Glutamatergic neuron (in vitro differentiated cells): ENCODE measurements at regions not wholly inside any gene's neighbourhood (a gene's known extent, or its start where the extent isn't known, plus 50 kb on each side); places are given as distances from the start of the nearest gene placed in this dataset.

Experiments
- DNase-seq: peaks from one replicate; pipeline ENCODE4 v3.0.0; 2022
- H3K27ac Mint-ChIP-seq: one replicate; pipeline ENCODE4 v1.8.0; 2020; ENCODE audit warnings: mild to moderate bottlenecking, mixed read lengths, inconsistent platforms; ENCODE audit not compliant: unreplicated experiment
- H3K27me3 Mint-ChIP-seq: one replicate; pipeline ENCODE4 v1.8.0; 2020; ENCODE audit warnings: mild to moderate bottlenecking, moderate library complexity, mixed read lengths, inconsistent platforms; ENCODE audit not compliant: unreplicated experiment
- H3K36me3 Mint-ChIP-seq: one replicate; pipeline ENCODE4 v1.8.0; 2020; ENCODE audit warnings: mild to moderate bottlenecking, mixed read lengths, inconsistent platforms; ENCODE audit not compliant: unreplicated experiment
- H3K4me1 Mint-ChIP-seq: one replicate; pipeline ENCODE4 v1.8.0; 2020; ENCODE audit warnings: mild to moderate bottlenecking, low read depth, mixed read lengths, inconsistent platforms; ENCODE audit not compliant: unreplicated experiment
- H3K4me3 Mint-ChIP-seq: one replicate; pipeline ENCODE4 v1.8.0; 2020; ENCODE audit warnings: mild to moderate bottlenecking, mixed read lengths, inconsistent platforms; ENCODE audit not compliant: unreplicated experiment
- H3K9me3 Mint-ChIP-seq: one replicate; pipeline ENCODE4 v1.8.0; 2020; ENCODE audit warnings: mild to moderate bottlenecking, moderate library complexity, mixed read lengths, inconsistent platforms; ENCODE audit not compliant: unreplicated experiment
- CTCF ChIP-seq: fragments of 200-600 bp; sonication (generic); IDR thresholded peaks from one replicate; pipeline ENCODE4 v1.5.0; 2021; ENCODE audit not compliant: partially characterized antibody, unreplicated experiment

DNA sequence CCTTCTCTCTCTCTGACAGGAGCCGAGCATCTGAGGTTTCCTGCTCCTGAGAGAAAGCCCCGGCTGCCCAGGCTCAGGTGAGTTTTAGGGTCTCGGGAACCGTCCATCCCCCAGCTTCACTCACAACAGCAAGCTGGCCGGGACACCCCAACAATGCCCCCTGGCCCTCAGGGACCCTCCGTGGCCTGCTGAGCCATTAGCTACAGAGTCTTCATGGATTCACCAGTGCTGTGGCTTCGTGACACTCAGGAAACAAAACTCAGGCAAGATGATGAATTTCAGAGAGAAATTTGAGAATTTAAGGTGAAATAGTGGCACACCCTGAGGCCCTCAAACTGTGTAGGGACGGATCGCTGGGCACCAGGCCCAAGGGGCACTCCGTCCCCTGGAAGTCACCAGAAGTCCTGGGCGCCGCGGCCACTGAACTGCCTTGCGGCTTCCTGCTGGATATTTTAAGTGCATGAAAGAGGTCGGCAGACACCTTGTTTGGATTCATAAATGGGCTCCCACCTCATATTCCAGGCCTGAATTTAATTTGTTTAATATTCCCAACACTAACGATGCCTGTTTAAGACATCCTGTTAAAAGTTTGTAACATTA, 368.3 kb upstream of the SALL3 start:
- H3K27ac Mint-ChIP-seq = no peak overlapping the region
- TF ChIP-seq CTCF = no peak
- H3K9me3 Mint-ChIP-seq = peaks cover 5% of the 10 kb centered on the region
- H3K36me3 Mint-ChIP-seq = peaks cover 4% of the 10 kb centered on the region
- H3K4me3 Mint-ChIP-seq = no peak overlapping the region
- no peaks in the 10 kb centered on the region for H3K27me3 Mint-ChIP-seq
- DNase-seq = no peak
- no peaks in the 10 kb centered on the region for H3K4me1 Mint-ChIP-seq

GRCh38 chr18:78611869-78612268, 367.7 kb upstream of the SALL3 start:
- Mint-ChIP-seq H3K4me3 (no peak overlapping the region), H3K27ac (no peak overlapping the region), H3K9me3 (peaks cover 4% of the 10 kb centered on the region), H3K4me1 (no peaks in the 10 kb centered on the region), H3K36me3 (peaks cover 8% of the 10 kb centered on the region), H3K27me3 (no peaks in the 10 kb centered on the region)
- DNase-seq = no peak
- no peak for TF ChIP-seq CTCF

GRCh38 chr18:78612318-78612717, 367.3 kb upstream of the SALL3 start:
- Mint-ChIP-seq H3K9me3 (peaks cover 3% of the 10 kb centered on the region), H3K4me1 (no peaks in the 10 kb centered on the region), H3K27ac (no peak overlapping the region), H3K36me3 (peaks cover 10% of the 10 kb centered on the region), H3K27me3 (no peaks in the 10 kb centered on the region), H3K4me3 (no peak overlapping the region)
- no peak for TF ChIP-seq CTCF
- DNase-seq = no peak

DNA sequence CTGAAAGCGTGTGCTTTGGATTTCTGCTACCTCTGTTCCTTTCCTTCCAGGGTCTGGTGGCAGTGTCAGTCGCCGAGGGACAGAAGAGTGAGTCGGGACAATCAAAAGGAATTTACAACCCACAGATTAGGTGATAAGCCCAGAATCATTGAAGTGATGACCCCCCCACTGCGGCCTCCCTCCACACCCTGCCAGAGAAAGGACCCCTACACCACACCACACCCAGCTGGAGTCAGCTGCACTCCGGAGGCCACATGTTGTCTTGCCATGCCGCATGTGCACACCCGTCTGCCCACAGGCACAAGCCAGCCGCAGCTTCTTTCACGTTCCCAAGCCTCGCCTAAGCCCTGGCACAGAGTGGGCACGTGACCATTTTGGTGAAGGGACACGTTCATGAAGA, 366.8 kb upstream of the SALL3 start:
- no peak overlapping the region for H3K4me3 Mint-ChIP-seq
- H3K4me1 Mint-ChIP-seq = no peaks in the 10 kb centered on the region
- H3K27me3 Mint-ChIP-seq = no peaks in the 10 kb centered on the region
- no peak for DNase-seq
- H3K36me3 Mint-ChIP-seq = peaks cover 15% of the 10 kb centered on the region
- H3K9me3 Mint-ChIP-seq = peaks cover 5% of the 10 kb centered on the region
- no peak overlapping the region for H3K27ac Mint-ChIP-seq
- no peak for TF ChIP-seq CTCF

- no peak for DNase-seq
- peaks cover 2% of the 10 kb centered on the region for H3K27me3 Mint-ChIP-seq
Measured at GRCh38 chr18:78618726-78619125, 360.9 kb upstream of the SALL3 start.

More at GRCh38 chr18:78618726-78619125, 360.9 kb upstream of the SALL3 start:
- TF ChIP-seq CTCF = no peak
- H3K4me1 Mint-ChIP-seq = no peaks in the 10 kb centered on the region
- peaks cover 15% of the 10 kb centered on the region for H3K36me3 Mint-ChIP-seq
- no peak overlapping the region for H3K4me3 Mint-ChIP-seq
- peaks cover 6% of the 10 kb centered on the region for H3K9me3 Mint-ChIP-seq
- no peak overlapping the region for H3K27ac Mint-ChIP-seq
